CD4-positive, alpha-beta T cell treated with Interleukin-15 for 4 hours (primary cell): ENCODE measurements at regions not wholly inside any gene's neighbourhood (a gene's known extent, or its start where the extent isn't known, plus 50 kb on each side); places are given as distances from the start of the nearest gene placed in this dataset.

ENCODE experiments used
- DNase-seq: peaks from one replicate; pipeline ENCODE4 v3.0.0-alpha.2; 2020; ENCODE audit warnings: low spot score

DNA sequence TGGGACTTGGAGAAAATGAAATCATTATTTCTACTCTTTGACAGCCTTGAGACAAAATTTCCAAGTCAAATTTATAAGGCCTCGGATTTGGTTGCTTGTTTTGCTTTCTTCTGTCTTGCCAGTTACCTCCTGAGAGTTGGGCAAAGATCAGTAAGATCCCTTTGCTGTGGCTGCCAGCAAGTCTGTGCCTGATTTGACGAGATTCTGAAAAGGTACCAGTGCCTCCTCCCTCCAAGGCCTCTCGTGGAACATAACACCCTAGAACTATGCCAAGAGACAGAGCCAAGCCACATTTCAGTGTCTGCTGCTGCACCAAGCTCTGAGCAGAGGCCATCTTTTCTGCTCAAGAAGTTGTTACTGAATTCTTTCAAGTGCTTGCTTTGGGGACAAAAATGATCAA is 61.0 kb downstream of the GTPBP8 start:
- no peak for DNase-seq

DNA sequence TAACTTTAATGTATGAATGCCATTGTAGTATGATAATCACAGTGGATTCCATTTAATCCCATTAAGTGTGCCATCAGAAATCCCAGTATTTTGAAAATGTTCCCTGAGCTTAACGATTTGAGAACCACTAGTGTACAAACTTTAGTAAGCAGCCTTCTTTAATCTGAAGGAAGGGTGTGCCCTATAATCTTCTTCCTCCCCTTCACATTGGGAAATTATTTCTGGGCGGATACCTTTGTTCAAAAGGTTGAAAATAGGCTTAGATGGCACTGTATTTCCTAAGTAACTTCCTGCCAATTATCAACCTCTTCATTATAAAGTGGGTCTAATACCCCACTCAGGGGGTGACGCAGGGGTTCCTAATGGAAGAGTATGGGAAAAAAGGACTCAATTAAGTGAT is 62.4 kb downstream of the GTPBP8 start:
- no peak for DNase-seq

DNA sequence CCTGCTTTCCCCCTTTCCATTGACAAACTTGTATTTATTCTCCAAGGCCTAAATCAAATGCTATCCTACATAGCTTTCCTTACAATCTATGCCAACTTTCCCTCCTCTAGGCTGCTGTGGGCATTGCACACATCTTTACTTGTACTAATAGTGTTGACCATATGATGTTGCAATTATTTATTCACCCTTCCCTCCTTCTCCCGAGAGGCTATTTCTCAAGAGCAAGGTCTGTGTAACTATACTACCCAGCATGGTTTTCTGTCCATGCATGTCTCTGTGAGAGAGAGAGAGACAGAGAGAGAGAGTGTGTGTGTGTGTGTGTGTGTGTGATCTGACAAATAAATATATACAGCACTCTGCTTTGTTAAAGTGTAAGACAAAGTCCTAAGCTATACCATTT is 63.8 kb downstream of the GTPBP8 start:
- DNase-seq: no peak

GRCh38 chr3:113055201-113055600 is 64.4 kb downstream of the GTPBP8 start:
- no peak for DNase-seq

- no peak for DNase-seq
These were observed 65.2 kb downstream of the GTPBP8 start for GRCh38 chr3:113055961-113056360.

GRCh38 chr3:113057117-113057516 is 66.3 kb downstream of the GTPBP8 start:
- DNase-seq: no peak

DNA sequence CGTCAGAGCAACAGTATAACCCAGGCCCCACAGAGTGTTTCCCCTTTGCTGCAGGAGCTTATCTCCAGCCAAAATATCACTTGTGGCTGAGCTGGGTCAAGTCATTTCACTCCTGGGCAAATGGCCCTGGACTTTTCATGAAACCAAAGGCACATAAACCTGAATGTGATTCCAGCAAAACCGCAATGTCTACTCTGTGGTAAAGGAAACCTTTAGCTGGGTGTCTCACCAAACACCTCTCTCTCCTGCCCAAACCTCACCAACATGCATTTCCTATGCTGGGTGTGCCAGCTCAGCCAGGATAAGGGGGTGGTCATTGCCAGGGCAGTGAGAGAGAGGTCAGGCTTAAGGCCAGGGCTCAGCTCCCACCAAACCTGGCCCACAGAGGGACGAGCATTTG is 67.4 kb downstream of the GTPBP8 start:
- DNase-seq: no peak

DNA sequence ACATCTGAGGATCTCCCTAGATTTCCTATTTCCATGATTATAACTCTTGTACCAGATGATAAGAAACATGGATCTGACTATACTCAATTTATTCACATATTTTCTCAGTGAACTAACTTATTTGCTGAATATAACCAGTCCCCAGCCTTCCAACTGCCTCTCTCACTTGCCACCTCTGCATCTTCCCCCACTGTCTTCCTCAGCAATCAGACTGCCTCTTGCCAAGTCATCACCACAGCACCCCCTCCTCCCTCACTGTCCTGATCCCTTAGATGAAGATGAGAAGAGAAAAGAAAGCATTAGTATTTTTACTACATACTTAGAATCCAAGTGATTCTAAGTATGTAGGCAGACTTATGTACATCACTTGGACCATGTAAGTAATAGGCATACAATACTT is 71.9 kb downstream of the GTPBP8 start:
- DNase-seq: no peak

DNA sequence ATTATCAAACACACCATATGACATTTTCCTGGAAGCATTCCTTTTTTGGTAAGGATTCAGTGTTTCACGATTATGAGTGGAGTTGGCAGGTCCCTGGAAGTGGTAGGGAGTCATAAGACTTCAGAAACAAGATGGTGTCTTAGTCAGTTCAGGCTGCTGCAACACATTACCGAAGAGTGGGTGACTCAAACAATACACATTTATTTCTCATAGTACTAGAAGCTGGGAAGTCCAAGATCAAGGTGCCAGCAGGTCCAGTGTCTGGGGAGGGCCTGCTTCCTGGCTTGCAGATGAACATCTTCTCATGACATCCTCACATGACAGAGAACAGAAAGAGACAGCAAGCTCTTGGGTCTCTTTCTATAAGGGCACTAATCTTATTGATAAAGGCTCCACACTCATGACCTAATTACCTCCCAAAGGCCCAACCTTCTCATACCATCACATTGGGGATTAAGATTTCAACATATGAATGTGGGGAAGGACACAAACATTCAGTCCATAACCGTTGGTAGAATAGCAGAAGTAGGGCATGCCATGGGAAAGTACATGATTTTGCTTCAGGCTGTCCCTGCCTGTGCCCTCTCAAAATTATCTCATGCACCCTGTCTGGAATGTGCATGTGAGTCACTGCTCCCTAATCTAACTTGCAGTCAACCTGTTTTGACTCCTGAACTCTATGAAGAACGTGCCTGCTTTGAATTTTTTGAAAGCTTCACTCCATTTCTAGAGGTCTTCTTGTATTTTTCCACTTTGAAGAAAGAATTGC is 72.5 kb downstream of the GTPBP8 start:
- no peak for DNase-seq

DNA sequence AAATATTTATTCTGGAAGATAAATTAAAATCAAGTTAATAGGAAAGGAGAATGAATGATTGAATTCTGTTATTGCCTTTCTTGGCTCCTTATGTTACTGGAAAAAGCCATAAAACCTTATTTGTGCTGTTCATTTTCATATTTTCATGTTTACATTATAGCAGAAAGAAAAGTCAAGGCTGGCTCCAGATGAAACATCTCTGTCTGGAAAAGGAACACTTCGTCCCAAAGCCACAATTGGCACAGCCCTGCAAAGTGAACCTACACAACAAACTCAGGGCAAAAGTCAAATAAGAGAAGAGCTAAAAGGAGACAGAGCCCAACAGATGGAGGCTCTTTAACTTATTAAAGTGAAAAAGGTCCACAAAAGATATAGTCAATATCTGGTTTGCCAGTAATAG is 73.4 kb downstream of the GTPBP8 start:
- no peak for DNase-seq

DNA sequence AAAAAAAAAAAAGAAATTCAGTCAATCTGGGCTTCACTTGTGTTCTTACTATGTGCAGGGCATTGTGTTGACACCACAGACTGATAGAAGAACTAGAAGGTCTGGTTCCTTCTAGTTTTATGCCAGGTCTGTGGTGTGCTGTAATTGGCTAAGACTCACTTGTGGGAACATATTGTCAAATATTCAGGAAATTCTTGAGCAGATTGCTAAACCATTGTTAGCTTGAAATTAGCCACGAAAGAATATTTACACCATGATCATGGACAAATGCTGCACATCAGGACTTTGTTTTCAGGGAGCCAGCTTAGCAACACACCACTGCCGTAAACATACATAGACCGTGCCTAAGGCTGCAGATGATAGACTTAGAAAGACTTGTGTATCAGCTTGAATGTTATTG is 74.6 kb downstream of the GTPBP8 start:
- DNase-seq: no peak

DNA sequence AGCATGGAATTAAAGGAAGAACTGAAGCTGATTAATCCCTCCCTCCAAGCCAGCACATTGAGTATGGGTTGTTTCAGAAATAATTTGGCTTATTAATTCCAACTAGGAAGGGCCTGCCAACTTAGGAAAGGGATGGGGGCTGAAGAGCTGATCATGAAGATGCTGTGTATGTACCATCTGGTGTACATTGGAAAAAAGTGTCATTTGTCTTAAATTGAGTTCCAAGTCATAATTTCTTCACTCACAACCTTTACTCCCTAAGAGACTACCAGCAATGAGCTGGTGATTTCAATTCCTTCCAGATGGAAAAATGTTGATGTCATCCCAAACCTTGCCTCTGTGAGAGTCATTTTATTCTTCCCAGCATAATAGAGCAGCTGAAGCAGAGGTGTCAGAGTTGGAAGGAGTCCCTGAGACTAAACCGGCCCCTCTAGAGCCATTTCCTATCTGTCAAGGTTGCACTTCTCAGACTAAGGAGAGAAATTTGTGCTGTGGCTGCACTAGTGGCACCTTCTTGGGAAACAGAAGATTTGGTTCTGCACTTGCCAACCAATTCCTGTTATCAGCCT is 79.4 kb downstream of the GTPBP8 start:
- no peak for DNase-seq

DNA sequence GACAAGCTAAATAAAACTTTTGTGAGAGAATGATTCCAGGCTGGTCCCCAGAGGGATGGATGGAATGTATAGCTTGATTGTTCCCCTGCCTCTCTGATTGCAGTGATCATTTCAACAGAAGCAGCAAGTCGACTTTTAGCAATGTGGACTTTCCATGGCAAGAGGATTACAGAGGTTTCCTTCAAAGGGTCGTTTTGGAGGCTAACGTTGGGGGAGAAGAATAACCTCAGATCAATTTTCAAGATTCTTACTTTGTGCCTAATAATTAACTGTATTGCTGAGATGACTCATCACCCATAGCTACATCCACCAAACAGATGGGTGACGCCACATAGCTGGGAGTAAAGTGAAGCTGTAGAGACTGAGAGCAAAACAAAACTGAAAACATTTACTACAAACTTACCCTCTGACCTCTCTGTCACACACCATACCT is 79.9 kb downstream of the GTPBP8 start:
- DNase-seq: no peak

DNA sequence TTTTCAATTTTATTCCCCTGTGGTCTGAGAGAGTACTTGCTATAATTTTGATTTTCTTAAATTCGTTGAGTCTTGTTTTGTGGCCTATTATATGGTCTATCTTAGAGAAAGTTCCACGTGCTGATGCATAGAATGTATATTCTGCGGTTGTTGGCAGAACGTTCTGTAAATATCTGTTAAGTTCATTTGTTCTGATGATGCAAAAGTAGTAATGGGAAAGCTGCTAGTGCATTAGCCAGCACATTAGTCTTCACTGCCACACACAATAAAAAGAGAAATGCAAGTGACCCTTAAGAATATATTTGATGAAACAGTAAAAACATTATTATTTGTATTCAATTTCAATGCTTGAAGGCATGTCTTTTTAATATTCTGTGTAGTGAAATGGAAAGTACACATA is 84.8 kb downstream of the GTPBP8 start:
- no peak for DNase-seq

DNA sequence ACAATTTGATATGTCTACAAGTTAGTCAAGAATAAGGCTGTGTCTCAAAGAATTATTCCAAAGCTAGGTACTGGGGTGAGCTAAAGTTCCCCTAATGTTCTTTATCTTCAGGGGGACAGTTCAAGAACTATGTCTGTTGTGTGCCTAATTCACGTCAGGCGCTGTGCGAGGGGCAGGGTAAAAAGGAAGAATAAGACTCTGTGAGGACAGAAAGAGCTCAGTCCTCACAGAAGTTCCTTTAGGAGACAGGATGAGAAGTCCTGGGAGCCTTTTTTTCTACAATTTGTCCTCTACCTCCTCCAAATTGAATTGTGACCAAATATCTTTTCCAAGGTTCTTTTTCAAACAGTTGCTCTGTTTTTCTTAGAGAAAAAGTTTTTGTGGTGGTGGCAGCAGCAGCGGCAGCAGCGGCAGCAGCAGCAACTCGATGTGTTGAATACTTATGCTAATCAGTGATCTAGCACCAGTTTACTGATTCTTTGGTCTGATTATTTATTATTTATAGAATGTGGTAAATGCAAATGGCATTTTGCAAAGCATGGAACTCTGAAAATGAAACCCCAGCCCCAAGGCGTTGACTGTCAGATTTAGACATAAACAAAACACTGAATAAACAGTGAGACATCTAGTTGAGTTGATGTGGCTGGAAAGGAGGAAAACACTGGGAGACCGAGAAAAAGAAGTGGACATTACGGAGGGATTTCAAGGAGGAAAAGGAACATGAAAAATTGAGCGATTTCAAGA is 88.6 kb downstream of the GTPBP8 start:
- DNase-seq: no peak

- DNase-seq: no peak
These were observed 94.0 kb downstream of the GTPBP8 start for GRCh38 chr3:113084777-113085176.

GRCh38 chr3:113086560-113087461 is 96.0 kb downstream of the GTPBP8 start:
- DNase-seq: no peak

- no peak for DNase-seq
These were observed 97.8 kb downstream of the GTPBP8 start for GRCh38 chr3:113088616-113089015.

DNA sequence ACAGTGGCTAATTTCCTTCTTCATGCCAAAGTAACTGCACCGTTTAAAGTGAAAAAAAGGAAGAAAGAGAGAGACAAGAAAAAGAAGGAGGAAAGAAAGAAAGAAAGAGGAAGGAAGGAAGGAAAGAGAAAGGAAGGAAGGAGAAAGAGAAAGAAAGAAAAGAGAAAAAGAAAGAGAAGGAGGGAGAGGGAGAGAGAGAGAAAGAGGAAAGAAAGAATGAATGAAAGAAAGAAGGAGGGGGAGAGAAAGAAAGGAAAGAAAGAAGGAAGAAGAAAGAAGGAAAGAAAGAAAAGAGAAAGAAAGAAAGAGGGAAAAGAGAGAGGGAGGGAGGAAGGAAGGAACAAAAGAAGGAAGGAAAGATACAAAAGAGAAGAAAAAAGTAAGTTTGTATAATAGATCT is 100.6 kb downstream of the GTPBP8 start:
- no peak for DNase-seq

- DNase-seq: no peak
These were observed 102.0 kb downstream of the GTPBP8 start for GRCh38 chr3:113092746-113093145.

- DNase-seq: no peak
These were observed 103.8 kb downstream of the GTPBP8 start for GRCh38 chr3:113094337-113095221.
